HUES6 (cell line): ENCODE measurements at regions not wholly inside any gene's neighbourhood (a gene's known extent, or its start where the extent isn't known, plus 50 kb on each side); places are given as distances from the start of the nearest gene placed in this dataset.
"Not testable (repeated sequence)": the region's sequence is repeated elsewhere in the genome, so short reads cannot be mapped to it uniquely, and the experiment has no call there.

Experiments
- H3K27ac ChIP-seq: 2 replicates; pipeline ENCODE4 v1.7.0; 2013; ENCODE audit warnings: low read depth, mild to moderate bottlenecking, low read length, inconsistent platforms
- H3K27me3 ChIP-seq: 2 replicates; pipeline ENCODE4 v1.6.1; 2013; ENCODE audit warnings: low read length; ENCODE audit not compliant: control insufficient read depth, insufficient read depth
- H3K36me3 ChIP-seq: 2 replicates; pipeline ENCODE4 v1.6.1; 2013; ENCODE audit warnings: low read length; ENCODE audit not compliant: control insufficient read depth, insufficient read depth
- H3K4me1 ChIP-seq: 2 replicates; pipeline ENCODE4 v1.6.1; 2013; ENCODE audit warnings: low read length; ENCODE audit not compliant: control insufficient read depth, insufficient read depth
- H3K4me3 ChIP-seq: 2 replicates; pipeline ENCODE4 v1.5.1; 2013; ENCODE audit warnings: low read depth, low read length
- H3K9ac ChIP-seq: one replicate; pipeline ENCODE4 v1.6.1; 2013; ENCODE audit warnings: mild to moderate bottlenecking, low read length
- H3K9me3 ChIP-seq: 2 replicates; pipeline ENCODE4 v1.6.1; 2013; ENCODE audit warnings: low read depth, low read length; ENCODE audit not compliant: control insufficient read depth, insufficient read depth

DNA sequence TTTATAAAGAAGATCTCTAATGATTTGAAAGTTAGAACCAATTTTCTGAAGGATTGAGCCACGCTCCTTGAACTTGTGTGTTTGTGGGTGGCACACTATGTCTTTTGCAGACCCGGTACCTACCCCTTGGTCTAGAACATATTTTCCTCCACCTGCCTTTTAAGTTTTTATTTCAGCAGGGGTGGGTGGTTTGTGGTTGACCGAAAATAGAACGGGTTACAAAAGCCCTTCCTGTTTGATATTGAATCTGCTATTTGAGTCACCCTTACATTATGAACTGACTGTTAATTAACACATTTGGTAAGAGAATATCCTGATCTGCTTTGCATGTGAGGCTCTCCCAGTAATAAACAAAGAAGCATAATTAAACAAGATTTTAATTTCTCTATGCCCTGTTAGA, 697.5 kb downstream of the GOLGA6L6 start:
- H3K27ac ChIP-seq, H3K4me1 ChIP-seq, H3K27me3 ChIP-seq, H3K9me3 ChIP-seq, H3K4me3 ChIP-seq, H3K36me3 ChIP-seq, H3K9ac ChIP-seq: not testable (repeated sequence)
